Spleen (tissue), 7 donors: ENCODE measurements at regions not wholly inside any gene's neighbourhood (a gene's known extent, or its start where the extent isn't known, plus 50 kb on each side); places are given as distances from the start of the nearest gene placed in this dataset.

Experiments used
- POLR2AphosphoS5 ChIP-seq, 3 donors: sonication (generic); formaldehyde crosslinking; IDR thresholded peaks; one replicate each; pipeline ENCODE4 v1.5.1; 2017; ENCODE audit warnings: antibody characterized with exemption in 3 of 3
- TF ChIP-seq, protein P1 (sequence below), 11 experiments: fragments of 200-600 bp in 7 of 11; fragments of 450-650 bp in 4 of 11; sonication (generic) in 4 of 11; IDR thresholded peaks in 8 of 11; conservative IDR thresholded peaks in 3 of 11; 1 replicate in 7 of 11; 2 replicates in 4 of 11; pipeline versions ENCODE4 v1.4.0 to v1.8.0; 2016 to 2021; ENCODE audit warnings: antibody characterized with exemption in 11 of 11, inconsistent platforms in 4 of 11, mild to moderate bottlenecking in 1 of 11
- donor health status: DM: no; HTN: no; CAD: no; lungs with moderate emphysema.
- donor health status: DM: no; HTN: no; CAD: no.
- donor health status: DM: no; HTN: no; CAD: no.

- TF ChIP-seq, protein P1, sequence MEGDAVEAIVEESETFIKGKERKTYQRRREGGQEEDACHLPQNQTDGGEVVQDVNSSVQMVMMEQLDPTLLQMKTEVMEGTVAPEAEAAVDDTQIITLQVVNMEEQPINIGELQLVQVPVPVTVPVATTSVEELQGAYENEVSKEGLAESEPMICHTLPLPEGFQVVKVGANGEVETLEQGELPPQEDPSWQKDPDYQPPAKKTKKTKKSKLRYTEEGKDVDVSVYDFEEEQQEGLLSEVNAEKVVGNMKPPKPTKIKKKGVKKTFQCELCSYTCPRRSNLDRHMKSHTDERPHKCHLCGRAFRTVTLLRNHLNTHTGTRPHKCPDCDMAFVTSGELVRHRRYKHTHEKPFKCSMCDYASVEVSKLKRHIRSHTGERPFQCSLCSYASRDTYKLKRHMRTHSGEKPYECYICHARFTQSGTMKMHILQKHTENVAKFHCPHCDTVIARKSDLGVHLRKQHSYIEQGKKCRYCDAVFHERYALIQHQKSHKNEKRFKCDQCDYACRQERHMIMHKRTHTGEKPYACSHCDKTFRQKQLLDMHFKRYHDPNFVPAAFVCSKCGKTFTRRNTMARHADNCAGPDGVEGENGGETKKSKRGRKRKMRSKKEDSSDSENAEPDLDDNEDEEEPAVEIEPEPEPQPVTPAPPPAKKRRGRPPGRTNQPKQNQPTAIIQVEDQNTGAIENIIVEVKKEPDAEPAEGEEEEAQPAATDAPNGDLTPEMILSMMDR (IDR thresholded peaks at IDR 0.05 in 8 of 11, conservative IDR thresholded peaks at IDR 0.05 in 3 of 11) = no peak
- no peak for TF ChIP-seq POLR2AphosphoS5 (IDR thresholded peaks at IDR 0.05)
These were observed 65.8 kb upstream of the ATL2 start for GRCh38 chr2:38442643-38443541.
